CD4-positive, alpha-beta memory T cell (primary cell): ENCODE measurements at regions not wholly inside any gene's neighbourhood (a gene's known extent, or its start where the extent isn't known, plus 50 kb on each side); places are given as distances from the start of the nearest gene placed in this dataset.

ENCODE experiments used
- CTCF ChIA-PET: fragments of 350-600 bp; sonication (Branson Sonifier 250); formaldehyde crosslinking; loops from one replicate; lab custom pipeline; 2021; ENCODE audit warnings: inconsistent platforms; ENCODE audit not compliant: partially characterized antibody; lab: Charles Lee
- POLR2A ChIA-PET: fragments of 350-600 bp; sonication (Branson Sonifier 250); formaldehyde crosslinking; loops from one replicate; lab custom pipeline; 2021; ENCODE audit not compliant: partially characterized antibody; lab: Charles Lee
- DNase-seq, 5 donors: peaks; one replicate each; pipeline versions ENCODE4 v3.0.0 to v3.0.0-alpha.2; 2020 to 2022; ENCODE audit warnings: mixed read lengths in 1 of 5
- H3K27ac ChIP-seq: one replicate; pipeline ENCODE4 v1.7.0; 2013; ENCODE audit warnings: low read depth, low read length
- H3K27me3 ChIP-seq: 2 replicates; pipeline ENCODE4 v1.7.0; 2013; ENCODE audit warnings: mild to moderate bottlenecking, low read length, moderate library complexity; ENCODE audit not compliant: insufficient read depth
- H3K36me3 ChIP-seq: 2 replicates; pipeline ENCODE4 v1.7.0; 2013; ENCODE audit warnings: mild to moderate bottlenecking, low read length, moderate library complexity; ENCODE audit not compliant: insufficient read depth
- H3K4me1 ChIP-seq: 2 replicates; pipeline ENCODE4 v1.7.0; 2013; ENCODE audit warnings: mild to moderate bottlenecking, low read length, moderate library complexity; ENCODE audit not compliant: insufficient read depth
- H3K4me3 ChIP-seq, 2 donors: one replicate each; pipeline ENCODE4 v1.7.0; 2013; ENCODE audit warnings: low read length in 2 of 2, mild to moderate bottlenecking in 1 of 2
- H3K9me3 ChIP-seq, 2 donors: one replicate each; pipeline ENCODE4 v1.7.0; 2013; ENCODE audit warnings: low read length in 2 of 2, control low read depth in 1 of 2; ENCODE audit not compliant: control insufficient read depth in 1 of 2
- H3K27ac Mint-ChIP-seq, 7 donors: one replicate each; pipeline ENCODE4 v1.8.0; 2020 to 2021; ENCODE audit warnings: mixed read lengths in 7 of 7, mild to moderate bottlenecking in 6 of 7, inconsistent platforms in 3 of 7, moderate library complexity in 3 of 7
- H3K27me3 Mint-ChIP-seq, 2 donors: one replicate each; pipeline ENCODE4 v1.8.0; 2020 to 2021; ENCODE audit warnings: mixed read lengths in 2 of 2
- H3K36me3 Mint-ChIP-seq, 2 donors: one replicate each; pipeline ENCODE4 v1.8.0; 2020 to 2021; ENCODE audit warnings: mixed read lengths in 2 of 2, inconsistent platforms in 1 of 2, mild to moderate bottlenecking in 1 of 2
- H3K4me1 Mint-ChIP-seq, 4 donors: one replicate each; pipeline ENCODE4 v1.8.0; 2020 to 2021; ENCODE audit warnings: mixed read lengths in 4 of 4, mild to moderate bottlenecking in 1 of 4
- H3K4me3 Mint-ChIP-seq, 8 donors: one replicate each; pipeline ENCODE4 v1.8.0; 2020 to 2021; ENCODE audit warnings: mixed read lengths in 8 of 8, mild to moderate bottlenecking in 7 of 8, moderate library complexity in 6 of 8, inconsistent platforms in 3 of 8
- H3K9me3 Mint-ChIP-seq, 8 donors: one replicate each; pipeline ENCODE4 v1.8.0; 2020 to 2021; ENCODE audit warnings: mixed read lengths in 8 of 8, mild to moderate bottlenecking in 5 of 8, inconsistent platforms in 3 of 8, moderate library complexity in 1 of 8
- intact Hi-C: fragments of 100-400 bp; cut with micrococcal nuclease; formaldehyde crosslinking; loops from one replicate; pipeline ENCODE4 v1.15.1; 2023

GRCh38 chr2:143856978-143857377 is 662.9 kb downstream of the ZEB2 start:
- intact Hi-C loops: no loop called here
- H3K4me3 Mint-ChIP-seq: no peak overlapping the region
- H3K27me3 Mint-ChIP-seq: peaks cover 4% of the 10 kb centered on the region in 2 donors
- no peaks in the 10 kb centered on the region for H3K9me3 ChIP-seq
- no peak for DNase-seq
- H3K27ac Mint-ChIP-seq: no peak overlapping the region
- peaks cover 0 to 6% (median 5%) of the 10 kb centered on the region in 8 donors for H3K9me3 Mint-ChIP-seq
- no peaks in the 10 kb centered on the region for H3K4me1 Mint-ChIP-seq
- no peak overlapping the region for H3K4me3 ChIP-seq
- no peaks in the 10 kb centered on the region for H3K36me3 ChIP-seq
- no peaks in the 10 kb centered on the region for H3K4me1 ChIP-seq
- no peaks in the 10 kb centered on the region for H3K27me3 ChIP-seq
- no peaks in the 10 kb centered on the region for H3K36me3 Mint-ChIP-seq
- POLR2A ChIA-PET: no interaction called here
- H3K27ac ChIP-seq: no peak overlapping the region
- CTCF ChIA-PET: no interaction called here

- Histone ChIP-seq H3K9me3 (no peaks in the 10 kb centered on the region), H3K4me1 (no peaks in the 10 kb centered on the region), H3K4me3 (no peak overlapping the region), H3K27ac (no peak overlapping the region), H3K27me3 (no peaks in the 10 kb centered on the region), H3K36me3 (no peaks in the 10 kb centered on the region)
- H3K27ac Mint-ChIP-seq: no peak overlapping the region
- no peaks in the 10 kb centered on the region for H3K36me3 Mint-ChIP-seq
- ChIA-PET CTCF (no interaction called here), POLR2A (no interaction called here)
- H3K4me3 Mint-ChIP-seq: no peak overlapping the region
- DNase-seq: no peak
- peaks cover 6 to 7% of the 10 kb centered on the region in 2 donors for H3K27me3 Mint-ChIP-seq
- intact Hi-C loops: no loop called here
- no peaks in the 10 kb centered on the region for H3K9me3 Mint-ChIP-seq
- no peaks in the 10 kb centered on the region for H3K4me1 Mint-ChIP-seq
Measured at GRCh38 chr2:143852759-143853158, 667.2 kb downstream of the ZEB2 start.

- POLR2A ChIA-PET: no interaction called here
- Mint-ChIP-seq H3K9me3 (no peaks in the 10 kb centered on the region), H3K27me3 (peaks cover 10 to 14% of the 10 kb centered on the region in 2 donors), H3K27ac (no peak overlapping the region), H3K4me1 (peaks cover 0 to 2% (median 0%) of the 10 kb centered on the region in 4 donors), H3K4me3 (no peak overlapping the region), H3K36me3 (no peaks in the 10 kb centered on the region)
- Histone ChIP-seq H3K27ac (no peak overlapping the region), H3K36me3 (no peaks in the 10 kb centered on the region), H3K27me3 (no peaks in the 10 kb centered on the region), H3K4me3 (no peak overlapping the region), H3K9me3 (no peaks in the 10 kb centered on the region), H3K4me1 (no peaks in the 10 kb centered on the region)
- CTCF ChIA-PET: no interaction called here
- DNase-seq: no peak
- intact Hi-C loops: no loop called here
Measured at GRCh38 chr2:143850084-143850483, 669.8 kb downstream of the ZEB2 start.

GRCh38 chr2:143847257-143847656 is 672.7 kb downstream of the ZEB2 start:
- H3K9me3 ChIP-seq: no peaks in the 10 kb centered on the region
- H3K4me3 ChIP-seq: no peak overlapping the region
- ChIA-PET POLR2A (no interaction called here), CTCF (interaction anchor here (0.6 to 0.7 kb wide), 2 partner anchors 19 to 822 kb away, joined by 3 read pairs; no protein-coding TSS in a partner anchor)
- Mint-ChIP-seq H3K9me3 (no peaks in the 10 kb centered on the region), H3K27me3 (peaks cover 14 to 17% of the 10 kb centered on the region in 2 donors), H3K27ac (no peak overlapping the region), H3K4me1 (peaks cover 0 to 2% (median 0%) of the 10 kb centered on the region in 4 donors), H3K4me3 (no peak overlapping the region), H3K36me3 (no peaks in the 10 kb centered on the region)
- no peak for DNase-seq
- no peaks in the 10 kb centered on the region for H3K27me3 ChIP-seq
- no peaks in the 10 kb centered on the region for H3K4me1 ChIP-seq
- intact Hi-C loops: no loop called here
- H3K27ac ChIP-seq: no peak overlapping the region
- no peaks in the 10 kb centered on the region for H3K36me3 ChIP-seq

- intact Hi-C loops: no loop called here
- Mint-ChIP-seq H3K4me3 (no peak overlapping the region), H3K27ac (no peak overlapping the region), H3K27me3 (peaks cover 17 to 19% of the 10 kb centered on the region in 2 donors), H3K9me3 (peaks cover 0 to 3% (median 0%) of the 10 kb centered on the region in 8 donors), H3K4me1 (peaks cover 0 to 2% (median 0%) of the 10 kb centered on the region in 4 donors), H3K36me3 (no peaks in the 10 kb centered on the region)
- Histone ChIP-seq H3K9me3 (no peaks in the 10 kb centered on the region), H3K4me3 (no peak overlapping the region), H3K27me3 (no peaks in the 10 kb centered on the region), H3K4me1 (no peaks in the 10 kb centered on the region), H3K36me3 (no peaks in the 10 kb centered on the region), H3K27ac (no peak overlapping the region)
- DNase-seq: no peak
- POLR2A ChIA-PET: no interaction called here
- CTCF ChIA-PET: no interaction called here
Measured at GRCh38 chr2:143844986-143845385, 674.9 kb downstream of the ZEB2 start.

- Mint-ChIP-seq H3K9me3 (peaks cover 0 to 3% (median 0%) of the 10 kb centered on the region in 8 donors), H3K4me1 (peaks cover 0 to 2% (median 0%) of the 10 kb centered on the region in 4 donors), H3K27ac (no peak overlapping the region), H3K4me3 (no peak overlapping the region), H3K36me3 (no peaks in the 10 kb centered on the region), H3K27me3 (peaks cover 17 to 19% of the 10 kb centered on the region in 2 donors)
- Histone ChIP-seq H3K36me3 (no peaks in the 10 kb centered on the region), H3K4me3 (no peak overlapping the region), H3K27me3 (no peaks in the 10 kb centered on the region), H3K4me1 (no peaks in the 10 kb centered on the region), H3K9me3 (no peaks in the 10 kb centered on the region), H3K27ac (no peak overlapping the region)
- intact Hi-C loops: no loop called here
- ChIA-PET POLR2A (no interaction called here), CTCF (no interaction called here)
- DNase-seq: no peak
Measured at GRCh38 chr2:143843686-143844085, 676.2 kb downstream of the ZEB2 start.

GRCh38 chr2:143842836-143843235 is 677.1 kb downstream of the ZEB2 start:
- no peak overlapping the region for H3K4me3 ChIP-seq
- intact Hi-C loops: no loop called here
- no peak overlapping the region for H3K27ac Mint-ChIP-seq
- POLR2A ChIA-PET: no interaction called here
- H3K4me1 ChIP-seq: no peaks in the 10 kb centered on the region
- H3K9me3 ChIP-seq: no peaks in the 10 kb centered on the region
- DNase-seq: no peak
- H3K4me1 Mint-ChIP-seq: peaks cover 0 to 2% (median 0%) of the 10 kb centered on the region in 4 donors
- CTCF ChIA-PET: no interaction called here
- peaks cover 0 to 3% (median 0%) of the 10 kb centered on the region in 8 donors for H3K9me3 Mint-ChIP-seq
- H3K36me3 Mint-ChIP-seq: no peaks in the 10 kb centered on the region
- H3K27me3 ChIP-seq: no peaks in the 10 kb centered on the region
- peaks cover 14 to 16% of the 10 kb centered on the region in 2 donors for H3K27me3 Mint-ChIP-seq
- no peak overlapping the region for H3K27ac ChIP-seq
- no peaks in the 10 kb centered on the region for H3K36me3 ChIP-seq
- no peak overlapping the region for H3K4me3 Mint-ChIP-seq

GRCh38 chr2:143841935-143842334 is 678.0 kb downstream of the ZEB2 start:
- Mint-ChIP-seq H3K36me3 (no peaks in the 10 kb centered on the region), H3K9me3 (peaks cover 0 to 3% (median 0%) of the 10 kb centered on the region in 8 donors), H3K4me1 (peaks cover 0 to 4% (median 0%) of the 10 kb centered on the region in 4 donors), H3K27me3 (peaks cover 11 to 16% of the 10 kb centered on the region in 2 donors), H3K4me3 (no peak overlapping the region), H3K27ac (no peak overlapping the region)
- ChIA-PET CTCF (no interaction called here), POLR2A (no interaction called here)
- intact Hi-C loops: no loop called here
- H3K27me3 ChIP-seq: no peaks in the 10 kb centered on the region
- no peak for DNase-seq
- no peaks in the 10 kb centered on the region for H3K36me3 ChIP-seq
- no peak overlapping the region for H3K27ac ChIP-seq
- H3K9me3 ChIP-seq: no peaks in the 10 kb centered on the region
- no peak overlapping the region for H3K4me3 ChIP-seq
- no peaks in the 10 kb centered on the region for H3K4me1 ChIP-seq
